ENCODE measurements at regions not wholly inside any gene's neighbourhood (a gene's known extent, or its start where the extent isn't known, plus 50 kb on each side); places are given as distances from the start of the nearest gene placed in this dataset.

- Mint-ChIP-seq H3K36me3 (ENCODE audit: low read depth) (no peaks in the 10 kb centered on the region), H3K4me1 (ENCODE audit: low read depth) (peaks cover 45% of the 10 kb centered on the region), H3K4me3 (no peak overlapping the region), H3K27ac (no peak overlapping the region), H3K27me3 (ENCODE audit: insufficient read depth) (no peaks in the 10 kb centered on the region; the same call in 1 of the 2 replicates), H3K9me3 (no peaks in the 10 kb centered on the region)
- no peak for DNase-seq
- TF ChIP-seq CTCF (IDR thresholded peaks at IDR 0.05), result no peak
These were observed 122.2 kb upstream of the PRSS58 start for GRCh38 chr7:142380069-142380468.

DNA sequence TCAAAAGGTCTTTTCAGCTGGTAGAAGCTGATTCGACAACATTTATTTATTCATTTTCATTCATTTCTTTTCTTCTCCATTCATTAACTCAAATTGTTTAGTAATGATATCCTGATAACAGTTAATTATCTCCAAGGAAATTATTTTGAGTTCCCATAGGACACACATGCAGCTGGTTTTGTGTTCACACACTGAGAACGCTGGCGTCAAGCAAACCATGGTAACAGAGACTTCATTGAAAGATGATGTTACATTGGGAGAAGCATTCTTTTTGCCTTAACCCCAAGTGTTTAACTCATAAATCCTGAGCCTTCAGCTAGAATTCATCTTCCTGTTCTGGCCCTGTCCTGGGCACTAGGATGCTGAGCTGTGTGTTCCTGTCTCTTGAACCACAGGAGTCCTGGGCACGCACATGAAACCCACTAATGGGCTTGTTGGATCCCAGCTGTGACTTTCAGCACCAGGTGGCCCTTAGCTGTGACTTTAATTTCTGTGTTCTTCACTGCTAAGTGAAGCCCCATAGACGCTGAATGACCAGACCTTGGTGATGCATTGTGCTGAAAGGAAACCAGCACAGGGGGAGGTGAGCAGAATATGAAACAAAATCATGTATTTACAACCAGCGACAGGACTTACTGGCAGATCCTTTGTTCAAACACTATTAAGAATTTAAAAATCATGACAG, 121.5 kb upstream of the PRSS58 start:
- H3K27ac Mint-ChIP-seq, result no peak overlapping the region
- H3K9me3 Mint-ChIP-seq, result no peaks in the 10 kb centered on the region
- DNase-seq, result no peak
- H3K4me1 Mint-ChIP-seq (ENCODE audit: low read depth), result peaks cover 45% of the 10 kb centered on the region
- H3K4me3 Mint-ChIP-seq, result no peak overlapping the region
- H3K27me3 Mint-ChIP-seq (ENCODE audit: insufficient read depth), result no peaks in the 10 kb centered on the region; the same call in 1 of the 2 replicates
- H3K36me3 Mint-ChIP-seq (ENCODE audit: low read depth), result no peaks in the 10 kb centered on the region
- no peak for TF ChIP-seq CTCF (IDR thresholded peaks at IDR 0.05)

DNA sequence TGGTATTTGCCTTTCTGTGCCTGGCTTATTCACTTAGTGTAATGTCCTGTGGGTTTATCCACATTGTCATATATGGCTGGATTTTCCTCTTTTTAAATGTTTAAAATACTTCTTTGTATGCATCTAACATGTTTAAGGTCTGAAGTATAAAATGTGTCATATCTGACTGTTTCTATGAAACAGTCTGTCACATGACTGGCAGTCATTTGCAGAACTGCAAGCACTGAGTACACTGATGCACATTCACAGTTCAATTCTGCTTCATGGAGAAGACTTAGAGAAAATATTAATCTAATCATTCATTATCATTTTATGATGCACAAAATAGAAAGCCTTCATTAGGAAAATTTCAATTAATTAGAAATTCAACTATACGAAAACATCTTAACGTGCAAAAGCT, 119.7 kb upstream of the PRSS58 start:
- H3K9me3 Mint-ChIP-seq, result no peaks in the 10 kb centered on the region
- no peak overlapping the region for H3K4me3 Mint-ChIP-seq
- no peak for TF ChIP-seq CTCF (IDR thresholded peaks at IDR 0.05)
- H3K27ac Mint-ChIP-seq, result no peak overlapping the region
- H3K4me1 Mint-ChIP-seq (ENCODE audit: low read depth), result peaks cover 53% of the 10 kb centered on the region
- no peaks in the 10 kb centered on the region for H3K36me3 Mint-ChIP-seq (ENCODE audit: low read depth)
- no peak for DNase-seq
- H3K27me3 Mint-ChIP-seq (ENCODE audit: insufficient read depth), result no peaks in the 10 kb centered on the region; the same call in 1 of the 2 replicates

DNA sequence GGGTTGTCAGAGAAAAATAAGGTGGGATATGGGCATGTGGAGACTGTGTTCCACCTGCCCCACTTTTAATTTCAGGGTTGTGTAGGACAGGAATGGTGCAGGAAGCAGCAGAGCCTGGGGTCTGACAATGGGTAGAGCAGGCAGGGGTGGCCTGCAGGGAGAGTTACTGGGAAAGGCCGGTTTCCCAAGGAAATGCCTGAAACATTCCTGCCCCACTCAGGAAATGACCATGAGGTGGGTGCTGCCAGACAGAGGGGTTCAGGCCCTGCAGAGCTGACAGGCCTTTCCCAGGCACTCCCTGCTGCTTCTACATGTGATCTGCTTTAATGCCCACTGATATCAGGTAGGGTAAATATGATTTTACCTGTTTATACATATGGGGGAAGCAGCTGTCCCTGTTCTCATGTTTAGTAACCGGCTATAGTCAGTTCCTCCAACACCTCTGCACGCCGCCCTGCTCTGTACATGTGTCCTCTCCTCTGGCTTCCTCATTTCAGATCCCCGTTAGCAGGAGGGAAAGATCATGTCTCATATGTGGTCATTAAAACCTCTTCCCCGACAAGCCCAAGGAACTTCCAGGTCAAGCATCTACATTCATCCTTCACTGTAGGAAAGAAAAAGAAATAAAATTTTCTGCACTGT, 118.6 kb upstream of the PRSS58 start:
- no peak for DNase-seq
- H3K9me3 Mint-ChIP-seq, result no peaks in the 10 kb centered on the region
- peak overlapping the region; percentile 6; the same call in 1 of the 2 replicates for H3K27ac Mint-ChIP-seq
- TF ChIP-seq CTCF (IDR thresholded peaks at IDR 0.05), result no peak
- no peaks in the 10 kb centered on the region; the same call in none of the 2 replicates for H3K27me3 Mint-ChIP-seq (ENCODE audit: insufficient read depth)
- H3K4me1 Mint-ChIP-seq (ENCODE audit: low read depth), result peaks cover 55% of the 10 kb centered on the region
- H3K4me3 Mint-ChIP-seq, result no peak overlapping the region; the same call in 1 of the 2 replicates
- H3K36me3 Mint-ChIP-seq (ENCODE audit: low read depth), result no peaks in the 10 kb centered on the region

- Mint-ChIP-seq H3K27me3 (ENCODE audit: insufficient read depth) (peaks cover 2% of the 10 kb centered on the region), H3K4me1 (ENCODE audit: low read depth) (peaks cover 58% of the 10 kb centered on the region), H3K9me3 (no peaks in the 10 kb centered on the region), H3K4me3 (peak overlapping the region; percentile 25; the same call in 1 of the 2 replicates), H3K27ac (peak overlapping the region; percentile 6; the same call in 1 of the 2 replicates), H3K36me3 (ENCODE audit: low read depth) (no peaks in the 10 kb centered on the region)
- peak; percentile 22 for DNase-seq
- peak; percentile 73 for TF ChIP-seq CTCF (IDR thresholded peaks at IDR 0.05)
These were observed 118.0 kb upstream of the PRSS58 start for GRCh38 chr7:142375710-142376313.
